Renal cortex interstitium (tissue), 11 donors: ENCODE measurements at regions not wholly inside any gene's neighbourhood (a gene's known extent, or its start where the extent isn't known, plus 50 kb on each side); places are given as distances from the start of the nearest gene placed in this dataset.

ENCODE experiments used
- DNase-seq, 11 donors: peaks; one replicate each; pipeline ENCODE4 v3.0.0-alpha.2; 2013; ENCODE audit warnings: low read depth in 9 of 11, low spot score in 4 of 11; ENCODE audit errors: extremely low read depth in 1 of 11

GRCh38 chr15:85929786-85930185 lies 135.1 kb upstream of the KLHL25 start:
- no peak for DNase-seq

- no peak for DNase-seq
Observed at GRCh38 chr15:85932391-85932790, 137.7 kb upstream of the KLHL25 start.

DNA sequence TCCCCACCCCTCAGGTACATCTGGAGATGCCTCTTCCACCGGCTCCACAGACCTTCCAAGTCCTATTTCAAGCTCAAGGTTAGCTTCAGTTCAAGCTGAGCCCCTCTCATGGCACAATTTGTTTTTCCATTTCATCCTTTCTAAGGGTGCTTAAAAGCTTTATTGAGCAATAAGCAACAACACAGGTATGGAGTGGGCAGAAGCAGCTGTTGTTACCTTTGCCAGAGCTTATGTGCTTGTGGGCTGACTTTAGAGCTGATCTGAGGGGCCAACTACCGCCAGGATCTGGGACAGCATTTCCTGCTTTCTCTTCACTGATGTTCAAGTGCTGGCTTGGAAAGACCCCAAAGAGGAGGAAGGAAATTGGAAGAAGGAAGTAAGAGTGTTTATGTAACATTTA lies 140.0 kb upstream of the KLHL25 start:
- no peak for DNase-seq

- no peak for DNase-seq
Observed at GRCh38 chr15:85935182-85935581, 140.5 kb upstream of the KLHL25 start.

GRCh38 chr15:85937661-85938060 lies 142.0 kb upstream of the AGBL1 start:
- DNase-seq = no peak

- DNase-seq = peak in 1 of 11 donors; percentile 3
Observed at GRCh38 chr15:85941186-85941855, 138.3 kb upstream of the AGBL1 start.

DNA sequence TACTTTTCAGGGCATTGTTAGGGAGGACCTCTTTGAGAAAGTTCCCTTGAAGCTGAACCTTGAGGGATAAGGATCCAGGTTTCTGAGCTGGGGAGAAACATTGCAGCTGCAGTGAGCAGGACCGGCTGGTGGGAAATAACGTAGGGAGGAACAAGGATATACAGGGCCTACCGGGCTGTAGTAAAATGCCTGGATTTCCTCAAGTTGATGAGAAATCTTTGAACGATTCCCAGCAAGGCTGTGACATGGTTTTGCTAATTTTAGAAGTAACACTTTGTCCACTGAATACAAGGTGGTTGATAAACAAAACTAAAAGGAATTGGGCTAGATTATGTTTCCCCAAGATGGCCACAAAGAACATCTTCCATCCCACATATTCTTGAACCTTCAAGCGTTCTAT lies 137.0 kb upstream of the AGBL1 start:
- no peak for DNase-seq

DNA sequence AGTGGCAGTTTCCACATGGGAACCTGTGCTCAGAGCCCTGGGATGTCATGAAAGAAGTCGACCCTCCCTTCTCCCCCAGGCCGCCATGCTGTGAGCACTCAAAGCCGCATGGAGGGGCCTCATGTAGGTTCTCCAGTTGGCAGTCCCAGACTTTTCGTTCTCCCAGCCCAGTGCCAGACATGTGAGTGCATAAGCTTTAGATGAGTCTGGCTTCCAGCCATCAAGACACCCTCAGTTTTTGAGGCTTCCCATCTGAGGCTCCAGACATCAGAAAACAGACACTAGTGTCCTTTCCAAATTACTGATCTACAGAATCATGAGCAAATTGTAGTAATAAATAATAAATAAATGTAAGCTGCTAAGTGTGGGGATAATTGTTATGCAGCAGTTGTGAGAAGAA lies 136.5 kb upstream of the AGBL1 start:
- DNase-seq = no peak

DNA sequence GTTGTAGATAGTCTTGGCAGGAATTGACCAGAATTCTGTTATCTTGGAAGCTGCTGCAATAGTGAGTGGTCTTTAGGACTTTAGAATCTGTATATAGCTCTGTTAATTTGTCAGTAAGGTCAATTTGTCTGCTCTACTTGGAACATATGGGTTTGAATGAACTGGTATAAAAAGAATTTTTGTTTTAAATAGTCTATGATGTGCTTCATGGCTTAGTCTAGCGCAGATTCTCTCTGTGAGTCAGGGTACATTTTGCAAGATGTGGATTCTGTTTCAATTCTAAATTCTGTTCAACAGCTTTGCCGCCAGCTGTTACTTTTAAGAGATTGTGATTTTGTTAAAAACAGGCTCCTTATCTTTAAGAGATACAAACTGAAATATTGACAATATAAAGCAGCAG lies 135.9 kb upstream of the AGBL1 start:
- DNase-seq = no peak

- DNase-seq = no peak
Observed at GRCh38 chr15:85947021-85947420, 132.7 kb upstream of the AGBL1 start.

DNA sequence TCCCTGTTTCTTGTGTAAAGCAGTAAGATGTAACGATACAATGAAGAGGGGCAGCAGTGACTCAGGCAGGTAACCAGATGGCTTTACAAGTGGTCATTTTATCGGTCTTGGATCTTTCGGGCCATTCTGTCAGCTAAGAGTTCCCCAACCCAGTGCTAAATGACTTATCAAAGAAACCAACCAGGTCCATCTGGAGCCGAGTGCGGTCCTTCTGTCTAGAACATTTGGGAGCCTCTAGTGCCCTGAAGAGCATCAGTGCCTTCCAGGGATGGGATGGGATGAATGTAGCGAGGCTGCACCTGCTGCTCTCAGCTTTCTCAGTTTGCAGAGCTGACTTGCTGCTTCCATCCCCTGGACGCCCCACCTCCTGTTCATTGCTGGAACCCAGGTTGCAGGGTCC lies 131.7 kb upstream of the AGBL1 start:
- no peak for DNase-seq

- no peak for DNase-seq
Observed at GRCh38 chr15:85950101-85950500, 129.6 kb upstream of the AGBL1 start.

- DNase-seq = no peak
Observed at GRCh38 chr15:85954586-85954985, 125.1 kb upstream of the AGBL1 start.

DNA sequence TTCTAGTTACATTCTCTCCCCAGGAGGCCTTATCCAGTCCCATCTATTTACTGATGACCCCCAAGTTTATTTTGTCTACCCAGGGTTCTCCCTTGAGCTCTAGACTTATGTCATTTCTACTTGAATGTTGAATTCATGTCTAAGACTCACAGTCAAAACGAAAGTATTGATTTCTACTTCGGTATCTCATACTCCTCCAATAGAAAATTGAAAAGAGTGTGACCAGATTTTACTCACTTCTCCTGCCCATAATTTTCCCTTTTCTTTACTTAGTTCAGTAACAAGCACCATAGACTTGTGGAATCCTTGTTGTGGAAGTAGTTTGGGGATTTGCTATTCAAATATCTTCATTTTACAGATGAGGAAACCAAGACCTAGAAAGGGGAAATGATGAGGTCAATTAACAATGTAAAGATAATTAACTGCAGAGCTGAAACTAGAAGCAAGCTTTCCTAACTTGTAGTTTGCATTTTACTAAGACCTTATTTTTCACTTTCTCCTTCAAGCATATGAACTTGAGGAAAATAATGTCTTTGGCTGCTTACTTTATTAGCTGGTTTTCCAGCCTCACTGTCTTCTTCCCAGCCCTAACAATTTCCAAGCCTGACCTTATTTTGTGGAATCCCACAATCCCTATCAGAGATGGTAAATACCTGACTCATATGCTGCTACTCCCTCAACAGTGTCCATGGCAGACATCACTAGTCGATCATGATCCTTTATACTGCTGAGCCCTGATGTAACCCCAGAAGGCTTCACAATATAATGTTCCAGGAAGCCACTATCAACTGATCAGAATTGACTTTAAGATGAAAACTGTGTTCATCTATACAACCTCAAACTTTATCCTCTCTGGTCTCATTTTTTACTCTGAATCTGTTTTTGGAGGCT lies 123.9 kb upstream of the AGBL1 start:
- no peak for DNase-seq

DNA sequence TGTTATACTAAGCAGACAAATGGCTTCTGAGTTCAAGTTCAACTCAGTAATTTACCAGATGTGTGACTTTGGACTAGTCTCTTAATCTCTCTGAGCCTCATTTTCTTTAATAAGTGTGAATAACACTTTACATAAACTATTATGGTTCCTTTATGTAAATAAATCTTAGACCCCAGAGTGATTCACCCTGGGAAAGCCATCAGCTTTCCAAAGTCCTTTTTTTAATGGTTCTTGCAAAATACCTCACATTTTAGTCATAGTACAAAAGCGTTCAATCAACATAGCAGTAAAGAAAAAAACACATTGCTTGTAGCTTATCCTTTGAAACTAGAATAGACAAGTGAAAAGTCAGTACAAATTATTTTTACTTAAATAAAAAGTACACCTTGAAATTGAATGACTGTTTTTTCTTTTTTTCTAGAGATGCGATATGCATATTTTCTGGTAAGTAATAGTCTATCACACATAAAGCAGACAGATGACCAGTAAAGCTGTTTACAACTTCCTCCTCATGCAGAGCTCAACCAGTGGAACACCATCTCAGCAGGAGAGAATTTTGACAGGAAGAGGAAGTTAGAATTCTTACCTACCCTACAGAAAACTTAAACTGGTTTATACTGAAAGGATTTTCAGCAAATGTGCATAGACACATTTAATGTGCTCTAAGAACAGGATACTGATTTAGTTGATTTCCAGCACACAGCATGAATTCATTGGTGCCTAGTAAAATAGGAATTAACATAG lies 123.0 kb upstream of the AGBL1 start:
- DNase-seq = no peak

- no peak for DNase-seq
Observed at GRCh38 chr15:85959611-85960010, 120.1 kb upstream of the AGBL1 start.

DNA sequence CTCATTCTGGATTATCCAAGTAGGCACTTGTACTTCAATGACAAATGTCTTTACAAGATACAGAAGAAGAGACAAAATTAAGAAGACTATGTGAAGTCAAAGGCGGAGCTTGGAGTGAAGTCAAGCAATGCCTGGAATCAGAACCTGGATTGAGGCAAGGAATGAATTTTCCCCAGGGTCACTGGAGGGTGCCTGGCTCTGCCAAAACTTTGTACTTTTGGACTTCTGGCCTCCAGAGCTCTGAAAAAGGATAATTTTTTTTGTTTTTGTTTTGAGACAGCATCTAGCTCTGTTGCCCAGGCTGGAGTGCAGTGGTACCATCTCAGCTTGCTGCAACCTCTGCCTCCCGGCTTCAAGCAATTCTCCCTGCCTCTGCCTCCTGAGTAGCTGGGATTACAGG lies 119.3 kb upstream of the AGBL1 start:
- no peak for DNase-seq

GRCh38 chr15:85961821-85962220 lies 117.8 kb upstream of the AGBL1 start:
- no peak for DNase-seq

DNA sequence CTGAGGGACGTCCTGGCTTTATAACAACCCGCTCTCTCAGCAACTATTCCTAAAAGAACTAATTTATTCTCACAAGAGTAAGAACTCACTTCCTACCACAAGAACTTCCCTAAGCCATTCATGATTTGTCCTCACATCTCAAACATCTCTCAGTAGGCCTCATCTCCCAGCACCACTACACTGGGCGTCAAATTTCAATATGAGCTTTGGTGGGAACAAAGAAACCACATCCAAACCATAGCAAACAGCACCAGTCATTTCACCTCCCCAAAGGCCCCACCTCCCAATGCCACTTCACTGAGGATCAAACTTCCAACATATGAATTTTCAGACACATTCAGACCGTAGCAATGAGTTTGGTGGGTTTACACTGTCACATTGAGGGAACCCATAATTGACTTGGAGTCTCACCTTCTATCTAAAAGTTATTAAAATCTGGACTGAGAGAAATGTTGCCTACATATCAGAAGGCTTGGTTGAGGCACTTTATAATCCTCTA lies 116.4 kb upstream of the AGBL1 start:
- no peak for DNase-seq

- no peak for DNase-seq
Observed at GRCh38 chr15:85964471-85964870, 115.2 kb upstream of the AGBL1 start.
